ENCODE measurements at regions not wholly inside any gene's neighbourhood (a gene's known extent, or its start where the extent isn't known, plus 50 kb on each side); places are given as distances from the start of the nearest gene placed in this dataset.

GRCh38 chr14:34138175-34138574, 187.3 kb upstream of the EGLN3 start:
- peaks cover 9% of the 10 kb centered on the region; the same call in 1 of the 2 replicates for H3K27me3 ChIP-seq (ENCODE audit: insufficient read depth, low read length)
- H2AFZ ChIP-seq (ENCODE audit: low read length, unreplicated experiment), result no peak overlapping the region
- H3K79me2 ChIP-seq (ENCODE audit: control insufficient read depth, insufficient read depth, low read length, unreplicated experiment), result no peaks in the 10 kb centered on the region
- H3K4me1 ChIP-seq (ENCODE audit: control insufficient read depth, insufficient read depth, low read length, unreplicated experiment), result no peaks in the 10 kb centered on the region
- no peak overlapping the region for H3K27ac ChIP-seq (ENCODE audit: low read depth, low read length)
- no peaks in the 10 kb centered on the region for H3K36me3 ChIP-seq (ENCODE audit: insufficient read depth, low read length)
- no peak overlapping the region for H3K4me3 ChIP-seq (ENCODE audit: low read depth, low read length)

- H3K4me3 ChIP-seq (ENCODE audit: low read depth, low read length), result no peak overlapping the region
- no peak overlapping the region for H3K27ac ChIP-seq (ENCODE audit: low read depth, low read length)
- H3K27me3 ChIP-seq (ENCODE audit: insufficient read depth, low read length), result peaks cover 14% of the 10 kb centered on the region
- H3K36me3 ChIP-seq (ENCODE audit: insufficient read depth, low read length), result no peaks in the 10 kb centered on the region
- no peaks in the 10 kb centered on the region for H3K79me2 ChIP-seq (ENCODE audit: control insufficient read depth, insufficient read depth, low read length, unreplicated experiment)
- H3K4me1 ChIP-seq (ENCODE audit: control insufficient read depth, insufficient read depth, low read length, unreplicated experiment), result no peaks in the 10 kb centered on the region
- H2AFZ ChIP-seq (ENCODE audit: low read length, unreplicated experiment), result no peak overlapping the region
Observed at GRCh38 chr14:34137001-34137745, 186.3 kb upstream of the EGLN3 start.

GRCh38 chr14:34135492-34135891, 184.6 kb upstream of the EGLN3 start:
- peaks cover 15% of the 10 kb centered on the region for H3K27me3 ChIP-seq (ENCODE audit: insufficient read depth, low read length)
- H3K79me2 ChIP-seq (ENCODE audit: control insufficient read depth, insufficient read depth, low read length, unreplicated experiment), result no peaks in the 10 kb centered on the region
- no peaks in the 10 kb centered on the region for H3K4me1 ChIP-seq (ENCODE audit: control insufficient read depth, insufficient read depth, low read length, unreplicated experiment)
- H3K4me3 ChIP-seq (ENCODE audit: low read depth, low read length), result no peak overlapping the region
- H3K27ac ChIP-seq (ENCODE audit: low read depth, low read length), result no peak overlapping the region
- no peaks in the 10 kb centered on the region for H3K36me3 ChIP-seq (ENCODE audit: insufficient read depth, low read length)
- no peak overlapping the region for H2AFZ ChIP-seq (ENCODE audit: low read length, unreplicated experiment)

- no peak overlapping the region for H3K4me3 ChIP-seq (ENCODE audit: low read depth, low read length)
Observed at GRCh38 chr14:34134484-34134883, 183.6 kb upstream of the EGLN3 start.

GRCh38 chr14:34129927-34130552, 179.2 kb upstream of the EGLN3 start:
- Histone ChIP-seq H3K4me1 (ENCODE audit: control insufficient read depth, insufficient read depth, low read length, unreplicated experiment) (no peaks in the 10 kb centered on the region), H2AFZ (ENCODE audit: low read length, unreplicated experiment) (no peak overlapping the region), H3K79me2 (ENCODE audit: control insufficient read depth, insufficient read depth, low read length, unreplicated experiment) (no peaks in the 10 kb centered on the region), H3K27ac (ENCODE audit: low read depth, low read length) (no peak overlapping the region), H3K36me3 (ENCODE audit: insufficient read depth, low read length) (no peaks in the 10 kb centered on the region), H3K27me3 (ENCODE audit: insufficient read depth, low read length) (peaks cover 41% of the 10 kb centered on the region), H3K4me3 (ENCODE audit: low read depth, low read length) (no peak overlapping the region)

More at GRCh38 chr14:34134484-34134883, 183.6 kb upstream of the EGLN3 start:
- no peaks in the 10 kb centered on the region for H3K36me3 ChIP-seq (ENCODE audit: insufficient read depth, low read length)
- no peak overlapping the region for H3K27ac ChIP-seq (ENCODE audit: low read depth, low read length)
- no peak overlapping the region for H2AFZ ChIP-seq (ENCODE audit: low read length, unreplicated experiment)
- peaks cover 20% of the 10 kb centered on the region for H3K27me3 ChIP-seq (ENCODE audit: insufficient read depth, low read length)
- H3K79me2 ChIP-seq (ENCODE audit: control insufficient read depth, insufficient read depth, low read length, unreplicated experiment), result no peaks in the 10 kb centered on the region
- H3K4me1 ChIP-seq (ENCODE audit: control insufficient read depth, insufficient read depth, low read length, unreplicated experiment), result no peaks in the 10 kb centered on the region

GRCh38 chr14:34128665-34129064, 177.8 kb upstream of the EGLN3 start:
- Histone ChIP-seq H3K4me3 (ENCODE audit: low read depth, low read length) (no peak overlapping the region), H3K36me3 (ENCODE audit: insufficient read depth, low read length) (no peaks in the 10 kb centered on the region), H3K4me1 (ENCODE audit: control insufficient read depth, insufficient read depth, low read length, unreplicated experiment) (no peaks in the 10 kb centered on the region), H3K27ac (ENCODE audit: low read depth, low read length) (no peak overlapping the region), H3K79me2 (ENCODE audit: control insufficient read depth, insufficient read depth, low read length, unreplicated experiment) (no peaks in the 10 kb centered on the region), H2AFZ (ENCODE audit: low read length, unreplicated experiment) (no peak overlapping the region), H3K27me3 (ENCODE audit: insufficient read depth, low read length) (peaks cover 51% of the 10 kb centered on the region)

GRCh38 chr14:34126586-34126985, 175.7 kb upstream of the EGLN3 start:
- Histone ChIP-seq H3K79me2 (ENCODE audit: control insufficient read depth, insufficient read depth, low read length, unreplicated experiment) (no peaks in the 10 kb centered on the region), H2AFZ (ENCODE audit: low read length, unreplicated experiment) (no peak overlapping the region), H3K27ac (ENCODE audit: low read depth, low read length) (no peak overlapping the region), H3K27me3 (ENCODE audit: insufficient read depth, low read length) (peaks cover 64% of the 10 kb centered on the region), H3K4me1 (ENCODE audit: control insufficient read depth, insufficient read depth, low read length, unreplicated experiment) (no peaks in the 10 kb centered on the region), H3K36me3 (ENCODE audit: insufficient read depth, low read length) (no peaks in the 10 kb centered on the region), H3K4me3 (ENCODE audit: low read depth, low read length) (no peak overlapping the region)

- Histone ChIP-seq H3K4me3 (ENCODE audit: low read depth, low read length) (no peak overlapping the region), H2AFZ (ENCODE audit: low read length, unreplicated experiment) (no peak overlapping the region), H3K79me2 (ENCODE audit: control insufficient read depth, insufficient read depth, low read length, unreplicated experiment) (no peaks in the 10 kb centered on the region), H3K4me1 (ENCODE audit: control insufficient read depth, insufficient read depth, low read length, unreplicated experiment) (no peaks in the 10 kb centered on the region), H3K27me3 (ENCODE audit: insufficient read depth, low read length) (peaks cover 65% of the 10 kb centered on the region), H3K27ac (ENCODE audit: low read depth, low read length) (no peak overlapping the region), H3K36me3 (ENCODE audit: insufficient read depth, low read length) (no peaks in the 10 kb centered on the region)
Observed at GRCh38 chr14:34124585-34124984, 173.7 kb upstream of the EGLN3 start.

GRCh38 chr14:34122650-34123049, 171.8 kb upstream of the EGLN3 start:
- Histone ChIP-seq H2AFZ (ENCODE audit: low read length, unreplicated experiment) (no peak overlapping the region), H3K4me1 (ENCODE audit: control insufficient read depth, insufficient read depth, low read length, unreplicated experiment) (no peaks in the 10 kb centered on the region), H3K4me3 (ENCODE audit: low read depth, low read length) (no peak overlapping the region), H3K36me3 (ENCODE audit: insufficient read depth, low read length) (no peaks in the 10 kb centered on the region), H3K27me3 (ENCODE audit: insufficient read depth, low read length) (peaks cover 62% of the 10 kb centered on the region), H3K79me2 (ENCODE audit: control insufficient read depth, insufficient read depth, low read length, unreplicated experiment) (no peaks in the 10 kb centered on the region), H3K27ac (ENCODE audit: low read depth, low read length) (no peak overlapping the region)

GRCh38 chr14:34122081-34122480, 171.2 kb upstream of the EGLN3 start:
- Histone ChIP-seq H3K4me3 (ENCODE audit: low read depth, low read length) (no peak overlapping the region), H3K36me3 (ENCODE audit: insufficient read depth, low read length) (no peaks in the 10 kb centered on the region), H3K27me3 (ENCODE audit: insufficient read depth, low read length) (peaks cover 63% of the 10 kb centered on the region), H3K79me2 (ENCODE audit: control insufficient read depth, insufficient read depth, low read length, unreplicated experiment) (no peaks in the 10 kb centered on the region), H2AFZ (ENCODE audit: low read length, unreplicated experiment) (no peak overlapping the region), H3K27ac (ENCODE audit: low read depth, low read length) (no peak overlapping the region), H3K4me1 (ENCODE audit: control insufficient read depth, insufficient read depth, low read length, unreplicated experiment) (no peaks in the 10 kb centered on the region)

Measured in ACC112 (cell line).